Activated CD8-positive, alpha-beta memory T cell treated with anti-CD3 and anti-CD28 coated beads, Interleukin-2, amount 10 ng/mL, durations not matched to agents 7 days and 5 days (primary cell): ENCODE measurements at regions not wholly inside any gene's neighbourhood (a gene's known extent, or its start where the extent isn't known, plus 50 kb on each side); places are given as distances from the start of the nearest gene placed in this dataset. TPM values are rescaled to one million over a fixed set of nuclear protein-coding genes. Genes with fewer than 3 reads are reported as not detected.

Experiments
- microRNA-seq: library from miRNA; unstranded; fragments of <30 nt; microRNA quantifications from one replicate; pipeline ENCODE4 v1.2.0, GENCODE V29; 2022

Small RNA genes in the stretch of these regions (microRNA-seq; reads per million reads assigned to microRNA genes)
- gene MIR802: not detected
